Heart left ventricle (tissue), 16 donors: ENCODE measurements at regions not wholly inside any gene's neighbourhood (a gene's known extent, or its start where the extent isn't known, plus 50 kb on each side); places are given as distances from the start of the nearest gene placed in this dataset.

Experiments used
- ATAC-seq, 4 donors: fragments of 200-7000 bp; cut with Tn5 transposase; one replicate each; pipeline ENCODE4 v1.9.1; 2020 to 2022; ENCODE audit warnings: moderate library complexity in 4 of 4, mild to moderate bottlenecking in 3 of 4, moderate number of reproducible peaks in 1 of 4
- DNase-seq, 5 donors: peaks; one replicate each; pipeline ENCODE4 v3.0.0-alpha.2; 2020
- H3K27ac ChIP-seq, 12 donors: fragments of 200-600 bp; sonication (generic) in 4 of 12; one replicate each; pipeline versions ENCODE4 v1.5.0 to v1.8.0; 2016 to 2022; ENCODE audit warnings: mild to moderate bottlenecking in 2 of 12
- H3K27me3 ChIP-seq, 9 donors: fragments of 200-600 bp; sonication (generic) in 2 of 9; one replicate each; pipeline versions ENCODE4 v1.5.1 to v1.8.0; 2016 to 2022; ENCODE audit warnings: mild to moderate bottlenecking in 3 of 9
- H3K36me3 ChIP-seq, 9 donors: fragments of 200-600 bp; sonication (generic) in 2 of 9; one replicate each; pipeline versions ENCODE4 v1.5.0 to v1.8.0; 2018 to 2022; ENCODE audit warnings: mild to moderate bottlenecking in 2 of 9
- H3K4me1 ChIP-seq, 12 donors: fragments of 200-600 bp; sonication (generic) in 4 of 12; one replicate each; pipeline versions ENCODE4 v1.5.0 to v1.8.0; 2016 to 2022; ENCODE audit warnings: mild to moderate bottlenecking in 3 of 12
- H3K4me3 ChIP-seq, 12 donors: fragments of 200-600 bp; sonication (generic) in 4 of 12; one replicate each; pipeline versions ENCODE4 v1.5.0 to v1.8.0; 2017 to 2022; ENCODE audit warnings: mild to moderate bottlenecking in 9 of 12, moderate library complexity in 4 of 12
- H3K9me3 ChIP-seq, 12 donors: fragments of 200-600 bp; sonication (generic) in 4 of 12; one replicate each; pipeline versions ENCODE4 v1.5.0 to v1.8.0; 2016 to 2022; ENCODE audit warnings: mild to moderate bottlenecking in 1 of 12
- CTCF ChIP-seq, 12 donors: fragments of 200-600 bp; sonication (generic) in 4 of 12; IDR thresholded peaks; one replicate each; pipeline versions ENCODE4 v1.5.0 to v1.8.0; 2018 to 2022; ENCODE audit warnings: antibody characterized with exemption in 12 of 12, mild to moderate bottlenecking in 5 of 12
- POLR2A ChIP-seq, 2 donors: fragments of 450-650 bp; IDR thresholded peaks; one replicate each; pipeline ENCODE4 v1.6.1; 2017; ENCODE audit warnings: antibody characterized with exemption in 2 of 2, mild to moderate bottlenecking in 2 of 2, moderate library complexity in 2 of 2
- WGBS, 4 donors: extraction: QIAGEN DNeasy Blood & Tissue Kit in 2 of 4; methylation state at CpG; one replicate each; pipeline versions ENCODE4 v1.1.5 to v1.1.7; 2013 to 2018; 5-methylcytosine and 5-hydroxymethylcytosine counted together
- intact Hi-C, 10 donors: fragments of 100-400 bp; cut with DNase I; formaldehyde crosslinking; loops; one replicate each; pipeline versions ENCODE4 v1.11.1 to v1.14.2; 2022
- donor health status: ischemic (EF 13 %, LVEDD 7.1; RV severe dilation, severe dysfunction).
- donor health status: healthy with polysubstance abuse.
- donor health status: DM: no; HTN: yes; CAD: no.
- donor health status: DM: no; HTN: no; CAD: no.
- donor health status: ischemic (EF 25% LVEDD 6.9; RV normal size, moderate dysfunction).
- donor health status: ischemic (EF 25% LVEDD 5.7; RV mildly dilated, moderate dysfunction).
- donor health status: healthy.
- donor health status: DM: yes; HTN: yes; CAD: no.
- donor health status: ischemic (EF 35%, LVEDD 5.7; RV mildly dilated, moderate dysfunction).
- donor health status: nonischemic (EF 11% LVEDD 7.7; RV severe dilation, severe dysfunction).
- donor health status: DM: yes; HTN: yes; CAD: no.
- donor health status: PGD.
- donor health status: ischemic (EF 29% LVEDD 5.4; RV normal size, mild dysfunction).
- donor health status: nonischemic (EF 23%, LVEDD 6.1; RV moderate dilation, normal function).

- no peaks in the 10 kb centered on the region for H3K36me3 ChIP-seq
- no peak for TF ChIP-seq CTCF (IDR thresholded peaks at IDR 0.05)
- no peak for TF ChIP-seq POLR2A (IDR thresholded peaks at IDR 0.05)
- WGBS, 4 donors: 72 to 77% (median 75%) methylated on average over 3 of the region's 3 CpGs
- H3K9me3 ChIP-seq: no peaks in the 10 kb centered on the region
- DNase-seq: no peak
- intact Hi-C loops: no loop called here
- no peaks in the 10 kb centered on the region for H3K27me3 ChIP-seq
- H3K4me1 ChIP-seq: no peaks in the 10 kb centered on the region
- H3K4me3 ChIP-seq: no peak overlapping the region
- H3K27ac ChIP-seq: no peak overlapping the region
- no peak for ATAC-seq
These were observed 969.6 kb downstream of the DNAH5 start for GRCh38 chr5:12974856-12975255.

GRCh38 chr5:12965804-12966203 is 978.7 kb downstream of the DNAH5 start:
- ATAC-seq (no peak), DNase-seq (no peak)
- no peak overlapping the region for H3K4me3 ChIP-seq
- intact Hi-C loops: no loop called here
- H3K9me3 ChIP-seq: no peaks in the 10 kb centered on the region
- WGBS, 4 donors: 80 to 90% (median 85%) methylated on average over 4 of the region's 4 CpGs
- H3K4me1 ChIP-seq: no peaks in the 10 kb centered on the region
- TF ChIP-seq POLR2A (IDR thresholded peaks at IDR 0.05): no peak
- no peak for TF ChIP-seq CTCF (IDR thresholded peaks at IDR 0.05)
- H3K27me3 ChIP-seq: no peaks in the 10 kb centered on the region
- H3K27ac ChIP-seq: no peak overlapping the region
- H3K36me3 ChIP-seq: no peaks in the 10 kb centered on the region

GRCh38 chr5:12959713-12960112 is 984.8 kb downstream of the DNAH5 start:
- 74 to 76% (median 75%) methylated on average over 1 of the region's 1 CpG for WGBS, 4 donors
- DNase-seq: no peak
- Histone ChIP-seq H3K9me3 (no peaks in the 10 kb centered on the region), H3K27me3 (no peaks in the 10 kb centered on the region), H3K27ac (no peak overlapping the region), H3K4me3 (no peak overlapping the region), H3K36me3 (no peaks in the 10 kb centered on the region), H3K4me1 (no peaks in the 10 kb centered on the region)
- intact Hi-C loops: no loop called here
- ATAC-seq: no peak
- TF ChIP-seq POLR2A (IDR thresholded peaks at IDR 0.05) (no peak), CTCF (IDR thresholded peaks at IDR 0.05) (no peak)

GRCh38 chr5:12952409-12952808 is 992.1 kb downstream of the DNAH5 start:
- no peaks in the 10 kb centered on the region for H3K9me3 ChIP-seq
- no peak overlapping the region for H3K27ac ChIP-seq
- DNase-seq (no peak), ATAC-seq (no peak)
- no peak overlapping the region for H3K4me3 ChIP-seq
- 38 to 40% (median 39%) methylated on average over 2 of the region's 2 CpGs for WGBS, 4 donors
- H3K4me1 ChIP-seq: no peaks in the 10 kb centered on the region
- intact Hi-C loops: no loop called here
- TF ChIP-seq POLR2A (IDR thresholded peaks at IDR 0.05) (no peak), CTCF (IDR thresholded peaks at IDR 0.05) (no peak)
- H3K36me3 ChIP-seq: no peaks in the 10 kb centered on the region
- H3K27me3 ChIP-seq: no peaks in the 10 kb centered on the region
